Activated T-helper 2 cell treated with anti-CD3 and anti-CD28 coated beads, Interferon-gamma antibody, Interleukin-2, Interleukin-4, amounts not matched to agents 10 μg/mL and 5 μg/mL and 100 μg/mL, durations not matched to agents 14 hours and 24 hours and 36 hours (primary cell): ENCODE measurements at regions not wholly inside any gene's neighbourhood (a gene's known extent, or its start where the extent isn't known, plus 50 kb on each side); places are given as distances from the start of the nearest gene placed in this dataset.

Source experiments
- DNase-seq: peaks from one replicate; pipeline ENCODE4 v3.0.0; 2021; ENCODE audit warnings: low spot score
- H3K27ac Mint-ChIP-seq: one replicate; pipeline ENCODE4 v1.8.0; 2021; ENCODE audit warnings: mixed read lengths
- H3K27me3 Mint-ChIP-seq: one replicate; pipeline ENCODE4 v1.8.0; 2021; ENCODE audit warnings: low read depth, mixed read lengths
- H3K36me3 Mint-ChIP-seq: one replicate; pipeline ENCODE4 v1.8.0; 2021; ENCODE audit warnings: low read depth, mixed read lengths
- H3K4me1 Mint-ChIP-seq: one replicate; pipeline ENCODE4 v1.8.0; 2021; ENCODE audit warnings: low read depth, mixed read lengths
- H3K4me3 Mint-ChIP-seq: one replicate; pipeline ENCODE4 v1.8.0; 2021; ENCODE audit warnings: low read depth, mild to moderate bottlenecking, moderate library complexity, mixed read lengths
- H3K9me3 Mint-ChIP-seq: one replicate; pipeline ENCODE4 v1.8.0; 2021; ENCODE audit warnings: mixed read lengths
- intact Hi-C: fragments of 100-400 bp; cut with micrococcal nuclease; formaldehyde crosslinking; loops from one replicate; pipeline ENCODE4 v1.15.1; 2023

- Mint-ChIP-seq H3K4me3 (no peak overlapping the region), H3K9me3 (peaks cover 3% of the 10 kb centered on the region)
Measured at GRCh38 chr12:92294676-92295440, 149.2 kb upstream of the BTG1 start.

DNA sequence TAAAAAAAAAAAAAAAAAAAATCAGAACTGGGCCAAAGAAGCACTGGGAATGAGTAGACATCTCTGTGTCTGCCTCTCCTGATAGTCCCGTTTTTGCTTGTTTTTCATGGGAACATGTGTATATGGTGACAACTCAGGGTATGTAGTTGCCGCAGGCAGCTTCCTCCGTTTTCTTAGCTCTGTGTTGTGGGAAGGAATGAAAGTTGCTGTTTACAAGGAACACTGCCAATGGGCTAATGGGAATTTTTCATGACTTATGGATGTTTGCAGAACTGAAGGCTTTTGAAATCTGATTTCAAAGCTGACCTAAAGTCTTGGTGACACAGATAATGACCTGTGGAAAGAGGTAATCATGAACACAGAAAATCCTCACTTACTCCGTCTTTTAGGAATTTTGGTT, 146.4 kb upstream of the BTG1 start:
- H3K36me3 Mint-ChIP-seq, result peaks cover 7% of the 10 kb centered on the region
- no peak overlapping the region for H3K4me3 Mint-ChIP-seq

More at GRCh38 chr12:92294676-92295440, 149.2 kb upstream of the BTG1 start:
- no peak for DNase-seq
- H3K27me3 Mint-ChIP-seq, result no peaks in the 10 kb centered on the region
- intact Hi-C loops, result loop anchor here (5.0 kb wide), 1 partner anchor 107 kb away; no protein-coding TSS in a partner anchor
- peaks cover 10% of the 10 kb centered on the region for H3K4me1 Mint-ChIP-seq
- peaks cover 20% of the 10 kb centered on the region for H3K36me3 Mint-ChIP-seq
- H3K27ac Mint-ChIP-seq, result no peak overlapping the region

DNA sequence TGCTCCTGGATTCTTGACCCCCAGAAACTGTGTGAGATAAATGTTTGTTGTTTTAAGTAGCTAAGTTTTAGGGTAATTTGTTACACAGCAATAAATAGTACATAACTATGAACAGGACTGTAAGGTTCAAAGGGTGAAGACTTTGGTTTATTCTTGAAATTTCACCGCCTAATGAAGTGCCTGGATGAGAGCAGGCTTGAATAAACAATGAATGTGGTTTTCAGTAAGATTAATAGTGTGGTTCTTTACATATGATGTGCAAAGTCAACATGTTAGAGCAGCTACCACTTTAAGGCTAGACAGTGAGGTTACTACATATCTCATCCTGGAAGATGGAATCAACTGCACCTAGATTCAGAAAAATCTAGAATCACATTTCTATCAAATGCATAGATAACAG, 145.2 kb upstream of the BTG1 start:
- DNase-seq, result no peak
- H3K9me3 Mint-ChIP-seq, result no peaks in the 10 kb centered on the region
- H3K4me3 Mint-ChIP-seq, result no peak overlapping the region
- intact Hi-C loops, result no loop called here
- peaks cover 14% of the 10 kb centered on the region for H3K4me1 Mint-ChIP-seq
- H3K36me3 Mint-ChIP-seq, result peaks cover 4% of the 10 kb centered on the region
- H3K27me3 Mint-ChIP-seq, result no peaks in the 10 kb centered on the region
- H3K27ac Mint-ChIP-seq, result no peak overlapping the region

More for the DNA sequence above, 146.4 kb upstream of the BTG1 start:
- Mint-ChIP-seq H3K4me1 (peaks cover 14% of the 10 kb centered on the region), H3K27ac (no peak overlapping the region), H3K27me3 (no peaks in the 10 kb centered on the region), H3K9me3 (no peaks in the 10 kb centered on the region)
- DNase-seq, result no peak
- intact Hi-C loops, result no loop called here

DNA sequence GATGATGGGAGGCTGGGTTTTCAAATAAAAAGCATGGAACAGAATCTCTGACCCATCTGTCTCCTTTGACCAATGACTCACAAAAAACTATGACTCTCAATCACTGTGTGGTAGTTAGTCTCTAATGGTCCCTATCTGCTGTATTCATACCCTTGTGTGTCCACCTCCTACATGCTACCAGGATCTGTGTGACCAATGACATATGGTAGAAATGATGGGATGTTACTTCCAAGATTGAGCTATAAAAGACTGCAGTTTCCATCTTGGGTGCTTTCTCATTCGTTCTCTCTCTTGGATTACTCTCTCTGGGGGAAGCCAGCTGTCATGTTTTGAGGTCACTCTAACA, 144.7 kb upstream of the BTG1 start:
- Mint-ChIP-seq H3K27ac (no peak overlapping the region), H3K27me3 (no peaks in the 10 kb centered on the region), H3K4me3 (no peak overlapping the region), H3K36me3 (no peaks in the 10 kb centered on the region), H3K4me1 (peaks cover 10% of the 10 kb centered on the region), H3K9me3 (no peaks in the 10 kb centered on the region)
- DNase-seq, result no peak
- intact Hi-C loops, result no loop called here

- no peaks in the 10 kb centered on the region for H3K36me3 Mint-ChIP-seq
- intact Hi-C loops, result no loop called here
- H3K9me3 Mint-ChIP-seq, result peaks cover 3% of the 10 kb centered on the region
Measured at GRCh38 chr12:92289629-92290349, 144.1 kb upstream of the BTG1 start.

GRCh38 chr12:92288561-92288960, 142.9 kb upstream of the BTG1 start:
- peaks cover 4% of the 10 kb centered on the region for H3K4me1 Mint-ChIP-seq
- DNase-seq, result no peak
- H3K27me3 Mint-ChIP-seq, result no peaks in the 10 kb centered on the region
- H3K9me3 Mint-ChIP-seq, result peaks cover 5% of the 10 kb centered on the region
- no peaks in the 10 kb centered on the region for H3K36me3 Mint-ChIP-seq
- intact Hi-C loops, result no loop called here
- no peak overlapping the region for H3K27ac Mint-ChIP-seq
- no peak overlapping the region for H3K4me3 Mint-ChIP-seq

More at GRCh38 chr12:92289629-92290349, 144.1 kb upstream of the BTG1 start:
- Mint-ChIP-seq H3K4me3 (no peak overlapping the region), H3K27me3 (no peaks in the 10 kb centered on the region), H3K4me1 (peaks cover 5% of the 10 kb centered on the region), H3K27ac (no peak overlapping the region)
- DNase-seq, result no peak

DNA sequence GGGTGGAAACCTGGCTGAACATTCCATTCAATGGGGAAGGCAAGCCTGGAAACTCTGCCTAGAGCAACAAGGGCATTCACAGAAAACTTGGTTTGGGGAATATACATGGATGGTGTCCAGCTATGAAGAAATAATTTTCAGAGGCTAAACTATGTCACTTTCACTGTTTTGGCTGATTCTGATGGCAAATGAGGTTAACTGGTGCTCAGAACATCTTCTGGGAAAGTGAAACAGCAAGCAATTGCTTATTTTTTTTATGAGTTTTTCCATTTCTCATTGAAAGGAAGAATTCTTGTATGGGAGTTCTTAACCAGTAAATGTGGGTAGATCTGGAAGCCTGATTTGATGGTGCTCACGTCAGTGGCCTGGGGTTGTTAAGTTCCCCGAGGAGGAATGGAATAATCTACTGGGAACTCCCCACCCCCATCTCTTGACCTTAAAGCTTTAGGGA, 132.8 kb upstream of the BTG1 start:
- intact Hi-C loops, result no loop called here
- Mint-ChIP-seq H3K27me3 (no peaks in the 10 kb centered on the region), H3K4me3 (no peak overlapping the region), H3K4me1 (peaks cover 15% of the 10 kb centered on the region), H3K36me3 (no peaks in the 10 kb centered on the region), H3K27ac (peak overlapping the region; percentile 9), H3K9me3 (peaks cover 5% of the 10 kb centered on the region)
- no peak for DNase-seq

- no peak for DNase-seq
- H3K4me1 Mint-ChIP-seq, result peaks cover 15% of the 10 kb centered on the region
- H3K9me3 Mint-ChIP-seq, result peaks cover 5% of the 10 kb centered on the region
- peak overlapping the region; percentile 9 for H3K27ac Mint-ChIP-seq
- no peaks in the 10 kb centered on the region for H3K36me3 Mint-ChIP-seq
- no peaks in the 10 kb centered on the region for H3K27me3 Mint-ChIP-seq
- no peak overlapping the region for H3K4me3 Mint-ChIP-seq
- intact Hi-C loops, result no loop called here
Measured at GRCh38 chr12:92277795-92278194, 132.1 kb upstream of the BTG1 start.

DNA sequence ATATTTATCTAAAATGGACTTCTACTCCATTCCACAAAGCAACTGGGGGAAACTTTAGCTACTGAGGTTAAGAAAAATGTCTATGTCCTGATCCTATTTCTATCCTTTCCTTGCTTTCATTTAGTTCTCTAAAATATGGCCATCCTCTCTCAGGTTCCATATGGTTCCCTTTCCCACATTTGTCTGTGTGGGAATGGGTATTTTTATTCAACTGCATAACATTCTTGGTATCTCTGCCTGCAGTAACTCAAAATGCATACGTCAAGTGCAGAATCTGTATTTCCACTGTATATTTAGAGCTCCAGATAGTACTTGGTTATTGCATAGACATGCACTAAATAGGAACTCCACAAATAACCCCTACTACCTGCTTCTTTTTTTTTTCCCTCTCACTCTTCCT, 130.6 kb upstream of the BTG1 start:
- H3K9me3 Mint-ChIP-seq, result peaks cover 5% of the 10 kb centered on the region
- H3K27me3 Mint-ChIP-seq, result no peaks in the 10 kb centered on the region
- peaks cover 15% of the 10 kb centered on the region for H3K4me1 Mint-ChIP-seq
- DNase-seq, result no peak
- intact Hi-C loops, result no loop called here
- H3K27ac Mint-ChIP-seq, result no peak overlapping the region
- no peaks in the 10 kb centered on the region for H3K36me3 Mint-ChIP-seq
- no peak overlapping the region for H3K4me3 Mint-ChIP-seq

DNA sequence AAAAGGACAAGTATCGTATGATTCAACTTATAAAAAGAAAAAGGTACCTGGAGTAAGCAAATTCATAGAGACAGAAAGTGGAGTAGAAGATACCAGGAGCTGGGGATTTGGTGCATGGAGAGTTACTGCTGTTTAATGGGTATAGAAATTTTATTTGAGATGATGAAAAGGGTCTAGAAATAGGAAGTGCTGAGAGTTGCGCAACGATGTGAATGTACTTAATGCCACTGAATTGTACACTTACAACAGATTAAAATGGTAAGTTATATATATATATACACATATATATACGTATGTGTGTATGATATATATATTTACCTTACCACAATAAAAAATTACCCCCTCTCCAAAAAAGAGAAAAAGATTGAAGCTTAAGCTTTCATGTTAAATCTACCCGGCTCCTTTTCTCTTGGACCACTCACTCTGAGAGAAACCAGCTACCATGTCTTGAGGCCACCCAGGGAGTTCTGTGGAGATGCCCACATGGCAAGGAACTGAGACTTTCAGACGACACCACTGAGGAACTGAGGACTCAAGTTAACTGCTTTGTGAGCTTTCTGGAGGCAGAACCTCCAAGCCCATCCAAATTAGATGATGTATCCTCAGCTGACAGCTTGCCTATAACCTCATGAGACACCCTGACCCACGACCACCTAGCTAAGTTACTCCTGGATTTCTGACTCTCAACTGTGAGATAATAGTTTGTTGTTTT, 130.0 kb upstream of the BTG1 start:
- no peak overlapping the region for H3K4me3 Mint-ChIP-seq
- H3K9me3 Mint-ChIP-seq, result peaks cover 5% of the 10 kb centered on the region
- intact Hi-C loops, result no loop called here

GRCh38 chr12:92273076-92273475, 127.4 kb upstream of the BTG1 start:
- intact Hi-C loops, result no loop called here
- peaks cover 5% of the 10 kb centered on the region for H3K9me3 Mint-ChIP-seq
- peaks cover 8% of the 10 kb centered on the region for H3K4me1 Mint-ChIP-seq
- no peaks in the 10 kb centered on the region for H3K36me3 Mint-ChIP-seq
- no peak for DNase-seq
- no peaks in the 10 kb centered on the region for H3K27me3 Mint-ChIP-seq
- no peak overlapping the region for H3K4me3 Mint-ChIP-seq
- H3K27ac Mint-ChIP-seq, result no peak overlapping the region

More for the DNA sequence above, 130.0 kb upstream of the BTG1 start:
- no peak overlapping the region for H3K27ac Mint-ChIP-seq
- no peaks in the 10 kb centered on the region for H3K27me3 Mint-ChIP-seq
- DNase-seq, result no peak
- peaks cover 15% of the 10 kb centered on the region for H3K4me1 Mint-ChIP-seq
- no peaks in the 10 kb centered on the region for H3K36me3 Mint-ChIP-seq

DNA sequence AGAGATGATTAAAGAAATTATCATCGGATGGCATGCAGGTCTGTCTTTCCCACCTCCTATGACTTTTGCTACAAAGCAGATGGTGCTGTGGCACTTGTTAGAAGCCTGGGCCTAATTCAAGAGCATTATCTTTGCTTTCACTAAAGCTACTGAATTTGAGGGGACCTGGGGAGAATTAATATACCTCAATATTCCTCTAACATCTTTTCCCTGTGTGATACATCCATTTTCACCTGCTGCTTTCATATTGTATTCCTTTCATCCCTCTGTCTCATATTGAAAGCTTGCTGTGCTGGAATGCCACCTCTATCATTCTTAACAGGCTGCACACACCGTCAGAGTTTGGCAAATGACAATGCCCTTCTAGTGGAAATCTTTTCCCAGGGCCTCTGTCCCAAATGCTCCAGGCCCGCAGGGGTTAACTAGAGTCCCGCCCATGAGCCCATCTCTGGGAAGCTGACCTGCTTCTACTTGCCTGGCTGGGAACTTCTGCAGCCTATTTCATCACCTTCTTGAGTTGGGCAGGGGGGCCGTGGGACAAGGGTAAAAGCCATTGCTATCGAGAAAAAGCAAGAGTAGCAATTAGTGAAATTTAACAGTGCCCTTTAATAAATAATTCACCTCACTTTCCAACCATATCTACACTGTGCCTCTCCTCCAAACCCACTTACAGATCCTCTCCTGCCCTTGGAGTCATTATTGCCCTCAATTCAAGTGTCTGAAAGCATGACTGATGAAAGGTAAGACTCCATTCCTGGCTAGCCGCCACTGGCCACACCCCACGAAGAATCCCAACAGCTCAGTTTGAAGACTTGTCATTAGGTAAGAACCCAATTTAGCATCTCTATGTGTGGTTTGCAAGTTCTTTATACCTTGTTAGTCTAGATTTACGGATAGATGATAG, 126.7 kb upstream of the BTG1 start:
- no peak overlapping the region for H3K27ac Mint-ChIP-seq
- H3K9me3 Mint-ChIP-seq, result peaks cover 5% of the 10 kb centered on the region
- H3K27me3 Mint-ChIP-seq, result no peaks in the 10 kb centered on the region
- no peak overlapping the region for H3K4me3 Mint-ChIP-seq
- no peaks in the 10 kb centered on the region for H3K36me3 Mint-ChIP-seq
- no peak for DNase-seq
- peaks cover 7% of the 10 kb centered on the region for H3K4me1 Mint-ChIP-seq
- intact Hi-C loops, result no loop called here
